ENCODE measurements at regions not wholly inside any gene's neighbourhood (a gene's known extent, or its start where the extent isn't known, plus 50 kb on each side); places are given as distances from the start of the nearest gene placed in this dataset.

GRCh38 chr20:60142587-60142986 is 184.4 kb downstream of the CDH26 start:
- DNase-seq (peak in 1 of 3 donors; percentile 16), ATAC-seq (ENCODE audit: insufficient read depth, low FRiP score) (no peak)
- no peak overlapping the region for H3K4me3 ChIP-seq
- peak overlapping the region in 1 of 2 donors; percentile 22 for H3K27ac ChIP-seq (ENCODE audit: low read depth in 1 of 2, low read length in 1 of 2)
- peaks cover 4 to 34% (median 6%) of the 10 kb centered on the region in 5 donors for H3K4me1 ChIP-seq (ENCODE audit: control insufficient read depth in 5 of 5, insufficient read depth in 5 of 5, low read length in 5 of 5)
- no peaks in the 10 kb centered on the region for H3K9me3 ChIP-seq (ENCODE audit: control insufficient read depth in 4 of 4, insufficient read depth in 3 of 4, low read length in 3 of 4)
- H3K27me3 ChIP-seq (ENCODE audit: control insufficient read depth in 3 of 3, insufficient read depth in 3 of 3, low read length in 2 of 3) = no peaks in the 10 kb centered on the region
- WGBS, 2 donors = 71 to 94% methylated on average over 1 of the region's 1 CpG
- no peak overlapping the region for H3K9ac ChIP-seq (ENCODE audit: insufficient read depth in 1 of 2, low read length in 2 of 2)
- TF ChIP-seq CTCF (IDR thresholded peaks at IDR 0.05; ENCODE audit: control extremely low read depth, extremely low read depth) = no peak
- no peaks in the 10 kb centered on the region for H3K36me3 ChIP-seq (ENCODE audit: control insufficient read depth in 4 of 4, insufficient read depth in 4 of 4, low read length in 4 of 4)

DNA sequence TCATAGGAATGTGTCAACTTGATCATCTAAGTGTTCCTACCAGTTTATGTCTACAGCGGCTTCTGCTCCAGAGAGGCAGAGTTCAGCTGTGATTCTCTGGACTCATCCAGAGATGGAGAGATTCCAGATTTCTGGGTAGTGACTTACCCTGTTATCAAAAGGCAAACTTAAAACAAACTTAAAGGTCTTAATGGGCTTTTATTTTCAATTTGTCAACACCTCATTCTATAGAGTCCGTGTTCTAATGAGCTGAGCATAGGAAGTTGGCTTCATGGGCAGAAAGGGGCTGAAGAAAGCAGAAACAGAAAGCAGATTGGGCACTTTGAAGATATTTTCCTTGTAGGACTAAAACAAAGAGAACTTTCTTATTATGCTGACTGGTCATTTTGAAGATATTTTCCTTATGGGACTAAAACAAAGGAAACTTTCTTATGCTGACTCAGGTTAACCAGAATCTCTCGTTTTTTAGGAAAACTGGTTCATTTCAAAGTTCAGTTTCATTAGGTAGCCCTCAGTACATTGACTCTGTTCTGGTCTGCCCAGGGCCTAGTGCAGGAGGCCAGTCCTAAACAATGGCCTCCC is 185.1 kb downstream of the CDH26 start:
- Histone ChIP-seq H3K4me3 (no peak overlapping the region), H3K27me3 (ENCODE audit: control insufficient read depth in 3 of 3, insufficient read depth in 3 of 3, low read length in 2 of 3) (no peaks in the 10 kb centered on the region), H3K4me1 (ENCODE audit: control insufficient read depth in 5 of 5, insufficient read depth in 5 of 5, low read length in 5 of 5) (peaks cover 4 to 34% (median 9%) of the 10 kb centered on the region in 5 donors), H3K9me3 (ENCODE audit: control insufficient read depth in 4 of 4, insufficient read depth in 3 of 4, low read length in 3 of 4) (no peaks in the 10 kb centered on the region), H3K9ac (ENCODE audit: insufficient read depth in 1 of 2, low read length in 2 of 2) (no peak overlapping the region), H3K27ac (ENCODE audit: low read depth in 1 of 2, low read length in 1 of 2) (no peak overlapping the region), H3K36me3 (ENCODE audit: control insufficient read depth in 4 of 4, insufficient read depth in 4 of 4, low read length in 4 of 4) (no peaks in the 10 kb centered on the region)
- ATAC-seq (ENCODE audit: insufficient read depth, low FRiP score) (no peak), DNase-seq (peak in 2 of 3 donors; percentile 63 to 68)
- no peak for TF ChIP-seq CTCF (IDR thresholded peaks at IDR 0.05; ENCODE audit: control extremely low read depth, extremely low read depth)
- WGBS, 2 donors = 57 to 67% methylated on average over 3 of the region's 3 CpGs

DNA sequence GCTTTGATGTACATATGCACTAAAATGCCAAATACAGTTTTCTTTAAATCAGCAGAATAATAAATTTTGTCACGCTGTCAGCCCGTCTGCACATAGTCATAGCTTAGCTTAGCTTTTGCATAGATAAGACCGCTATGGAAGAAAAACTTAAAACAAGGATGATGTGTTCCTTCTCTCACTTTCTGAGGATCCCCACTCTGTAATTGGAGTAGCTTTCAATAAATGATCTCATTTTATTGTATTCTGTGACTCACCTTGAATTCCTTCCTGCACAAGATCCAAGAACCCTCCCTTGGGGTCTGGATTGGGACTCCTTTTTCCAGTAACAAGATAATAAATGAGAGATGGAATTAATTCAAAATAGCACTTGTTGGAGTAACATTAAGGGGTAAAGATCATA is 186.2 kb downstream of the CDH26 start:
- Histone ChIP-seq H3K27ac (ENCODE audit: low read depth in 1 of 2, low read length in 1 of 2) (no peak overlapping the region), H3K36me3 (ENCODE audit: control insufficient read depth in 4 of 4, insufficient read depth in 4 of 4, low read length in 4 of 4) (no peaks in the 10 kb centered on the region), H3K9me3 (ENCODE audit: control insufficient read depth in 4 of 4, insufficient read depth in 3 of 4, low read length in 3 of 4) (no peaks in the 10 kb centered on the region), H3K9ac (ENCODE audit: insufficient read depth in 1 of 2, low read length in 2 of 2) (no peak overlapping the region), H3K4me3 (no peak overlapping the region), H3K4me1 (ENCODE audit: control insufficient read depth in 5 of 5, insufficient read depth in 5 of 5, low read length in 5 of 5) (peaks cover 4 to 26% (median 4%) of the 10 kb centered on the region in 5 donors), H3K27me3 (ENCODE audit: control insufficient read depth in 3 of 3, insufficient read depth in 3 of 3, low read length in 2 of 3) (no peaks in the 10 kb centered on the region)
- TF ChIP-seq CTCF (IDR thresholded peaks at IDR 0.05; ENCODE audit: control extremely low read depth, extremely low read depth) = no peak
- ATAC-seq (ENCODE audit: insufficient read depth, low FRiP score) (no peak), DNase-seq (no peak)
- WGBS, 2 donors = 97 to 98% methylated on average over 3 of the region's 3 CpGs

Measured in lung (tissue), 11 donors.